GM12872 (cell line): ENCODE measurements at regions not wholly inside any gene's neighbourhood (a gene's known extent, or its start where the extent isn't known, plus 50 kb on each side); places are given as distances from the start of the nearest gene placed in this dataset.

Experiments used
- CTCF ChIP-seq: IDR thresholded peaks from 3 replicates; pipeline ENCODE4 v1.5.1; 2011; ENCODE audit warnings: low read depth, mild to moderate bottlenecking, low read length, moderate library complexity; ENCODE audit not compliant: insufficient read depth

GRCh38 chr2:129068543-129068942 is 749.9 kb upstream of the HS6ST1 start:
- TF ChIP-seq CTCF = no peak

- no peak for TF ChIP-seq CTCF
Measured at GRCh38 chr2:129069875-129070594, 751.4 kb upstream of the HS6ST1 start.

- TF ChIP-seq CTCF = no peak
Measured at GRCh38 chr2:129070663-129071062, 752.0 kb upstream of the HS6ST1 start.

- TF ChIP-seq CTCF = no peak
Measured at GRCh38 chr2:129071531-129071930, 752.9 kb upstream of the HS6ST1 start.

- TF ChIP-seq CTCF = no peak
Measured at GRCh38 chr2:129074298-129074920, 755.7 kb upstream of the HS6ST1 start.

- no peak for TF ChIP-seq CTCF
Measured at GRCh38 chr2:129078548-129078947, 759.9 kb upstream of the HS6ST1 start.

GRCh38 chr2:129080715-129081476 is 762.2 kb upstream of the HS6ST1 start:
- TF ChIP-seq CTCF = no peak
